ENCODE measurements at regions not wholly inside any gene's neighbourhood (a gene's known extent, or its start where the extent isn't known, plus 50 kb on each side); places are given as distances from the start of the nearest gene placed in this dataset.

GRCh38 chr6:163772701-163773100 lies 358.2 kb downstream of the QKI start:
- Histone ChIP-seq H3K4me2 (ENCODE audit: low read length, poor library complexity, severe bottlenecking) (no peak overlapping the region), H4K8ac (ENCODE audit: low read length) (no peak overlapping the region), H2AK5ac (ENCODE audit: low read length, severe bottlenecking) (no peak overlapping the region), H3K4me1 (ENCODE audit: control insufficient read depth, insufficient read depth, low read depth, low read length) (no peaks in the 10 kb centered on the region), H3K4ac (ENCODE audit: low read depth in 1 of 2, low read length in 2 of 2) (no peak overlapping the region), H2BK15ac (ENCODE audit: low read depth, poor library complexity, severe bottlenecking) (no peak overlapping the region), H2AFZ (ENCODE audit: low read depth, low read length) (no peak overlapping the region), H3K9ac (ENCODE audit: low read length) (no peak overlapping the region), H2BK5ac (ENCODE audit: low read depth, low read length, poor library complexity, severe bottlenecking) (no peak overlapping the region), H3K27me3 (ENCODE audit: control insufficient read depth in 1 of 2, insufficient read depth in 1 of 2, low read length in 2 of 2) (no peaks in the 10 kb centered on the region), H3K9me3 (ENCODE audit: control insufficient read depth, low read length) (no peaks in the 10 kb centered on the region), H3K36me3 (ENCODE audit: control insufficient read depth in 1 of 2, insufficient read depth in 2 of 2, low read depth in 1 of 2, low read length in 2 of 2) (no peaks in the 10 kb centered on the region), H3K18ac (ENCODE audit: low read depth in 1 of 2, low read length in 2 of 2) (no peak overlapping the region), H2BK12ac (ENCODE audit: low read length in 2 of 2) (no peak overlapping the region), H3K4me3 (ENCODE audit: insufficient read depth in 1 of 2, low read depth in 1 of 2, low read length in 2 of 2) (no peak overlapping the region), H3K79me1 (replicated peaks; ENCODE audit: low read length, poor library complexity, severe bottlenecking) (no peaks in the 10 kb centered on the region), H2BK120ac (ENCODE audit: low read depth, low read length) (no peak overlapping the region), H3K27ac (ENCODE audit: low read length, poor library complexity, severe bottlenecking) (no peak overlapping the region), H3K23ac (ENCODE audit: low read length in 2 of 2) (no peak overlapping the region), H4K91ac (ENCODE audit: low read length) (no peak overlapping the region), H3K14ac (ENCODE audit: low read length in 2 of 2) (no peak overlapping the region)
- DNase-seq, result no peak
- WGBS, result no CpG with 5 or more reads among the region's 1 CpG

GRCh38 chr6:163771180-163771579 lies 356.7 kb downstream of the QKI start:
- H3K27ac ChIP-seq (ENCODE audit: low read length, poor library complexity, severe bottlenecking), result no peak overlapping the region
- H2AFZ ChIP-seq (ENCODE audit: low read depth, low read length), result no peak overlapping the region
- H3K18ac ChIP-seq (ENCODE audit: low read depth in 1 of 2, low read length in 2 of 2), result no peak overlapping the region
- no peak overlapping the region for H2BK5ac ChIP-seq (ENCODE audit: low read depth, low read length, poor library complexity, severe bottlenecking)
- H3K23ac ChIP-seq (ENCODE audit: low read length in 2 of 2), result no peak overlapping the region
- no peak overlapping the region for H3K4me3 ChIP-seq (ENCODE audit: insufficient read depth in 1 of 2, low read depth in 1 of 2, low read length in 2 of 2)
- H2BK12ac ChIP-seq (ENCODE audit: low read length in 2 of 2), result no peak overlapping the region
- H3K4ac ChIP-seq (ENCODE audit: low read depth in 1 of 2, low read length in 2 of 2), result no peak overlapping the region
- no peak overlapping the region for H3K4me2 ChIP-seq (ENCODE audit: low read length, poor library complexity, severe bottlenecking)
- H2AK5ac ChIP-seq (ENCODE audit: low read length, severe bottlenecking), result no peak overlapping the region
- H3K79me1 ChIP-seq (replicated peaks; ENCODE audit: low read length, poor library complexity, severe bottlenecking), result no peaks in the 10 kb centered on the region
- no peaks in the 10 kb centered on the region for H3K27me3 ChIP-seq (ENCODE audit: control insufficient read depth in 1 of 2, insufficient read depth in 1 of 2, low read length in 2 of 2)
- H3K36me3 ChIP-seq (ENCODE audit: control insufficient read depth in 1 of 2, insufficient read depth in 2 of 2, low read depth in 1 of 2, low read length in 2 of 2), result no peaks in the 10 kb centered on the region
- H4K8ac ChIP-seq (ENCODE audit: low read length), result no peak overlapping the region
- no peak overlapping the region for H3K14ac ChIP-seq (ENCODE audit: low read length in 2 of 2)
- no peak overlapping the region for H3K9ac ChIP-seq (ENCODE audit: low read length)
- no peak overlapping the region for H2BK120ac ChIP-seq (ENCODE audit: low read depth, low read length)
- no peak for DNase-seq
- 45% methylated on average over 1 of the region's 1 CpG for WGBS
- H4K91ac ChIP-seq (ENCODE audit: low read length), result no peak overlapping the region
- no peaks in the 10 kb centered on the region for H3K9me3 ChIP-seq (ENCODE audit: control insufficient read depth, low read length)
- no peak overlapping the region for H2BK15ac ChIP-seq (ENCODE audit: low read depth, poor library complexity, severe bottlenecking)
- H3K4me1 ChIP-seq (ENCODE audit: control insufficient read depth, insufficient read depth, low read depth, low read length), result no peaks in the 10 kb centered on the region

GRCh38 chr6:163768905-163769304 lies 354.4 kb downstream of the QKI start:
- Histone ChIP-seq H3K4me1 (ENCODE audit: control insufficient read depth, insufficient read depth, low read depth, low read length) (no peaks in the 10 kb centered on the region), H3K18ac (ENCODE audit: low read depth in 1 of 2, low read length in 2 of 2) (no peak overlapping the region), H3K4me2 (ENCODE audit: low read length, poor library complexity, severe bottlenecking) (no peak overlapping the region), H3K79me1 (replicated peaks; ENCODE audit: low read length, poor library complexity, severe bottlenecking) (no peaks in the 10 kb centered on the region), H2BK120ac (ENCODE audit: low read depth, low read length) (no peak overlapping the region), H3K14ac (ENCODE audit: low read length in 2 of 2) (no peak overlapping the region), H3K9me3 (ENCODE audit: control insufficient read depth, low read length) (no peaks in the 10 kb centered on the region), H3K4ac (ENCODE audit: low read depth in 1 of 2, low read length in 2 of 2) (no peak overlapping the region), H3K27me3 (ENCODE audit: control insufficient read depth in 1 of 2, insufficient read depth in 1 of 2, low read length in 2 of 2) (no peaks in the 10 kb centered on the region), H3K23ac (ENCODE audit: low read length in 2 of 2) (no peak overlapping the region), H2BK5ac (ENCODE audit: low read depth, low read length, poor library complexity, severe bottlenecking) (no peak overlapping the region), H2AFZ (ENCODE audit: low read depth, low read length) (no peak overlapping the region), H2AK5ac (ENCODE audit: low read length, severe bottlenecking) (no peak overlapping the region), H4K91ac (ENCODE audit: low read length) (no peak overlapping the region), H3K9ac (ENCODE audit: low read length) (no peak overlapping the region), H4K8ac (ENCODE audit: low read length) (no peak overlapping the region), H2BK15ac (ENCODE audit: low read depth, poor library complexity, severe bottlenecking) (no peak overlapping the region), H3K27ac (ENCODE audit: low read length, poor library complexity, severe bottlenecking) (no peak overlapping the region), H3K4me3 (ENCODE audit: insufficient read depth in 1 of 2, low read depth in 1 of 2, low read length in 2 of 2) (no peak overlapping the region), H3K36me3 (ENCODE audit: control insufficient read depth in 1 of 2, insufficient read depth in 2 of 2, low read depth in 1 of 2, low read length in 2 of 2) (no peaks in the 10 kb centered on the region), H2BK12ac (ENCODE audit: low read length in 2 of 2) (no peak overlapping the region)
- DNase-seq, result no peak

- no peak overlapping the region for H3K4me3 ChIP-seq (ENCODE audit: insufficient read depth in 1 of 2, low read depth in 1 of 2, low read length in 2 of 2)
- H3K36me3 ChIP-seq (ENCODE audit: control insufficient read depth in 1 of 2, insufficient read depth in 2 of 2, low read depth in 1 of 2, low read length in 2 of 2), result no peaks in the 10 kb centered on the region
These were observed 352.4 kb downstream of the QKI start for GRCh38 chr6:163766936-163767335.

More at GRCh38 chr6:163766936-163767335, 352.4 kb downstream of the QKI start:
- Histone ChIP-seq H2AK5ac (ENCODE audit: low read length, severe bottlenecking) (no peak overlapping the region), H3K23ac (ENCODE audit: low read length in 2 of 2) (no peak overlapping the region), H3K27ac (ENCODE audit: low read length, poor library complexity, severe bottlenecking) (no peak overlapping the region), H2BK12ac (ENCODE audit: low read length in 2 of 2) (no peak overlapping the region), H3K79me1 (replicated peaks; ENCODE audit: low read length, poor library complexity, severe bottlenecking) (no peaks in the 10 kb centered on the region), H3K4me1 (ENCODE audit: control insufficient read depth, insufficient read depth, low read depth, low read length) (no peaks in the 10 kb centered on the region), H3K9me3 (ENCODE audit: control insufficient read depth, low read length) (no peaks in the 10 kb centered on the region), H2AFZ (ENCODE audit: low read depth, low read length) (no peak overlapping the region), H3K9ac (ENCODE audit: low read length) (no peak overlapping the region), H3K14ac (ENCODE audit: low read length in 2 of 2) (no peak overlapping the region), H2BK120ac (ENCODE audit: low read depth, low read length) (no peak overlapping the region), H3K27me3 (ENCODE audit: control insufficient read depth in 1 of 2, insufficient read depth in 1 of 2, low read length in 2 of 2) (no peaks in the 10 kb centered on the region), H3K4me2 (ENCODE audit: low read length, poor library complexity, severe bottlenecking) (no peak overlapping the region), H3K4ac (ENCODE audit: low read depth in 1 of 2, low read length in 2 of 2) (no peak overlapping the region), H2BK5ac (ENCODE audit: low read depth, low read length, poor library complexity, severe bottlenecking) (no peak overlapping the region), H4K91ac (ENCODE audit: low read length) (no peak overlapping the region), H3K18ac (ENCODE audit: low read depth in 1 of 2, low read length in 2 of 2) (no peak overlapping the region), H4K8ac (ENCODE audit: low read length) (no peak overlapping the region), H2BK15ac (ENCODE audit: low read depth, poor library complexity, severe bottlenecking) (no peak overlapping the region)
- DNase-seq, result no peak
- no CpG with 5 or more reads among the region's 2 CpGs for WGBS
